HG03521 (cell line): ENCODE measurements at regions not wholly inside any gene's neighbourhood (a gene's known extent, or its start where the extent isn't known, plus 50 kb on each side); places are given as distances from the start of the nearest gene placed in this dataset.

ENCODE experiments used
- ATAC-seq: cut with Tn5 transposase; IDR thresholded peaks from one replicate; pipeline ENCODE4 v1.9.1; 2021; ENCODE audit warnings: mild to moderate bottlenecking, moderate library complexity; ENCODE audit not compliant: unreplicated experiment

DNA sequence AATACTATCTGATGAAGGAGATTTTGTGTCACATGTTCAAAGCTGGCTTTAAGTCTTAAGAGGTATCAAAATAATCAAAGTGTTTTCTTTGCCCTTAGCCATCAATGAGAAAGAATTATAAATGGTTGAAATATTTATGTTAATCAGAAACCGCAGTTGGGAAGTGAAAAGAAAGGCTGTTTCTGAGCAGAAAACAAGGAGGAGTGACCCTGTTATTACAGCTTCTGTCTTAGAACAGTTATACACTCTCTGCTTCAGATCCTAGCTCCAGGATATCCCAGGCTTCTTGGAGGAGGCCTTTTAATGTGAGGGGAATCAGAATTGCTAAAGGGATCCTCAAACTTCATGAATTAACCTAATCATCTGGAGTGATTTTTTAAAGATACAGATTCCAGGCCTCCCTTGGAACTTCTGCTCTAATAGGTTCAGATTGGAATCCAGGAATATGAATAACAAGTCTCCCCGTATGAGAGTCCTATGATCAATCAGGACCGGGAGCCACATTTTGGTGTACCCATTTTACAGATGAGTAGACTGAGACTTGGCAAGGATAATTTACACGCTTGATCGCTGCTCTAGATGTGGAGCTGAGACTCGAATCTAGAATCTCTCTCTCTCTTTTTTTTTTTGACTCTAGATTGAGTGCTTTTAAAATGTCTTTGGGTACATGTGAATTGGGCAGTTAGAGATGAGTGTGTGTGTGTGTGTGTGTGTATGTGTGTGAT lies 50.8 kb upstream of the JAG1 start:
- ATAC-seq = no peak

DNA sequence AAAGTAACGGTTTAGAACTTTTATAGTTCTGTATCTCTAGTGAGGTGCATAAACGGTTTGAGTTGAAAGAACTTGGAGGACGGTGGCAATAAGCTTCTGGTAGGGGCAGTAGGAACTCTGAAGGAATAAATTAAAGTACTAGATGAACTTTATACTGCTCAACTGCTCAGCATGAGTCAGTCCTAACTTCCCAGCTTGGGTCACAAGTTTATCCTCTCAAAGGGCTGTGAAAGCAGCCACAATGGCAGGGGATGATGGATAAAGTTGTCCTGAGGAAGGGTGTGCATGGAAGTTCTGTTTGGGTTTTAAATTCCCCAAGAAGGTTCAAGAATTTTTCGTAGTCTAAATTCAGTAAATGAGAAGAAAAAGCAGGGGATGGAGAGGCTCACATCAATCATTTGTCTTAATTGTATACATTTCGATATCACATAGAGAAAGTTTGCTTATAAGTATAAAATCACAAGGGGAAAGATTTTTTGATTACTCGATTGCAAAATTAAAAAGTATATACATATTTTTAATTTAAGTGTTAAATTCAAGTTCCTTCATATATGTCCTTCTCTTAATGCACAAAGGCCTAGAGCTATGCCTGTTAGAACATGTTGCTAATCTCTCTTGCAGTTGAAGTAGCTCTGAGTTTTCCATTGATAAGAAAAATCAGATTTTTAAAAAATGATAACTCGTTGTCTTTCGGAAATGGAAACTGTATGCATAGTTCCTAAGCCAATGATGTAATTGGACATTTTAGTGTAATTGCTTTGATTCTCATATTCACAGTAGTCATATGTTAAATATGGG lies 55.3 kb upstream of the JAG1 start:
- ATAC-seq = no peak

DNA sequence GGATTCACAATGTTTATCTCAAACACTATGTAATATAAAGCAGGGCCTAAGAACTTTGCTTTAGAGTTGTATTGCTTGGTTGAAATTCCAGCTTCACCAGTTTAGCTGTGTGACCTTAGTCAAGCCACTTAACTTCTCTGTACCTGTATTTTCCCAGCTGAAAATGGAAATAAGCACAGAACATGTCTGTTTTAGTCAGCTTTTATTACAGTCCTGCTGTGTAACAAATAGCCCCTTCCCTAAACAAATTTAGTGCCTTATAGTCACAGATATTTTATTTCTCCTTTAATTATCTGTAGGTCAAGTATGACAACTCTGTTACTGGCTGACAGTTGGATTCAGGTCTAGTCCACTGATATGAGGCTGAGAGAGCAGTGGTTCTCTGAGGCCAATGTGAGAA lies 56.0 kb upstream of the JAG1 start:
- no peak for ATAC-seq

DNA sequence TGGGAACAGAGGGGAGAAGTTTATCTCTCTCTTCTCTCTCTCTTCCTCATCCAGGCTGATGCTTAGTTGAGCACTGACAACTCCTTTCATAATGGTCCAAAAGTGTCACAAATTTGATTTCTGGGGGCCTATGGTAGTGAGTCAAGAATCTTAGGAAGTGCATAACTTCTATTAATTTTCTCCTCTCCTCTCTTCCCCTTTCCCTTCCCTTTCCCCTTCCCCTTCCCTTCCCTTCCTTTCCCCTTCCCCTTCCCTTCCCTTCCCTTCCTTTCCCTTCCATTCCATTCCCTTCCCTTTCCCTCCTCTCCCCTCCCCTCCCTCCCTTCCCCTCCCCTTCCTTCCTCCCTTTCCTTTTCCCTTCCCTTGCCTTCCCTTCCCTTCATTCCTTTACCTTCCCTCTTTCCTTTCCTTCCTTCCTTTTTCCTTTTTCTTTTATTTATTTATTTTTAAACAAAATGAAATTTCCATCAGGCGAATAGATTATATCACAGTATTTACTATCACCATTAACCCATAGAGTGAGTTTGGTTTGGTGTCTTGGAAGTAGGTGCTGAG lies 56.9 kb upstream of the JAG1 start:
- no peak for ATAC-seq

DNA sequence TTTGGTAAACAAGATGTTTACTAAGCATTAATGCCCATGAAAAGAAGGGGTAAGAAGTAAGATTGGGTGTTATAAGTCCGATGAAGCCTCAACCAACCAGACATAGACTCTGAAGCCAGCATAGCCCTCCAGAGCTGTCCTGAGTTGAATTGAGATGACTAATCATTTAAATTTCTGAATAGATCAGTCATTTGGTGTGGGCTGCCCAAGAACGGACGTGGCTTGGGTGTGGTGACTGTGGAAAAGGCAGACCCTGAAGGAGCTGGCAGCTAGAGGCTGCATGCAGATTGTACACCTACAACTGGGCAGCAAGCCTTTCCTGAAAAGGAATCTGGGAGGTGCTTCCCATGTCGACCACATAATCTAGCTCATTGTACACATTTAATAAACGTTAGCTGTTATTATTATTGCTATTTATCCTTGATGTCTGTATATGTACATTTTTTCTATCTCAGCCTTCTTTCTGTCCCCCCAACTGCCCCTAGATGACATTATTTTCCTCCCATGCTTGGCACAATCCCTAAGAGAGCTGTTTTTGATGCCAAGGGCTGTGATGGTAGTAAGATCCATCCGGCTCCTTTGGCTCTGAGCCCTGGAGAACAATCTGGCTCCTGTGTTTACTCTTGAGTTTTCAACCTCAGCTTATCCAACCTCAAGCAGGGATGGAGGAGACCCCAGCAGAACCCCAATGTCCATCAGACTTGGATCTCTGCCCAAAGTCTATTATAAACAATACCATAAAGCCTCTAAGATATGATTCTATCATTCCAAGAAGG lies 57.6 kb upstream of the JAG1 start:
- no peak for ATAC-seq

DNA sequence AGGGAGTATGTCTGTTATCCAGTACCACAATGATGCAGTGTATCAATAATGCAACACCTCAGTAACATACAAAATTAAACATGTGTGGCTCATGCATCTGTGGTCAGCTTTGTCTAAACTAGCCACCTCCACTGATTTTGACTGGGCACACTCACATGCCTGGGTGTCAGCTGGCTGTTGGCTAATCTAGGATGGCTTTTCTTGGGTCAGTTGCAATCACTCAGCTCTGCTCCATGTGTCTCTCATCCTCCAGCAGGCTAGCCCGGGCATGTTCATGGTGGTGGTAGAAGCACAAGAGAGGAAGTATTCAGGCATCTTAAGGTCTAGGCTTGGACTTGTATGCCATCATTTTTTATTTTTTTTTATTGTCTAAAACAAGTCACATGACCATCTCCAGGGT lies 59.3 kb upstream of the JAG1 start:
- ATAC-seq = no peak

DNA sequence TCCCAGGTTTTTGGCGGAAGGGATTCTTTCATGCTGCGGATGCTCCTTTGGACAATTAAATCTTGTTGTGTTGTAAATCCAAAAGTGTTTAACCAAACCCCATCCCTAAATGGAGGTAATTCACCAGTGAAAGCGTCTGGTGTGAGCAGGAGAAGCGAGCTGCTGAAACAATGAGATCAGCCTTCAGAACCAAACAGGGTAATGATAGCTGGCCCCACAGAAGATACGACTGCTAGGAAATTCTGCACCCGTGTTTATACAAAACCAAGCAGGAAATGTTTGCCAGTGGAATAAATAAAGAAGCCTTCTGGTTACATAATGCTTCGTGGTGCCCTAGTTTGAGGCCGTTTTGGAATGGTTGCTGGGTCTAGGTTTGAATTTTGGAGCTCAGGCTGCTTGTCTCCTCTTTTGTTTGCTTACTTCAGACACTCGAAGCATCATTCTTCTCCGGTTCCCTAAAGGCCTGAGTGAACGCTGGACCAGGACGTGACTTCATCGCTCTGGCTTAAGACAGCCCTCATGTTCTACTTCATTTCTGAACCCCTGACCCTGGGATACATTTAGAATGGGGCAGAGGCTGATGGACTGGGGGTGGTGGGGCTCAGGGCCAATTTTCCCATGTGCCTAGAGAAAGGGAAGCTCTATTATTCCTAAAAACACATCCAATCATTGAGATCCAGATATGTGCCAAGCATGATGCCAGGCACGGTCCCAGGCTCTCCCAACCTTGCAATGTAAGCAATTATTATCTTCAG lies 61.6 kb upstream of the JAG1 start:
- ATAC-seq = no peak

DNA sequence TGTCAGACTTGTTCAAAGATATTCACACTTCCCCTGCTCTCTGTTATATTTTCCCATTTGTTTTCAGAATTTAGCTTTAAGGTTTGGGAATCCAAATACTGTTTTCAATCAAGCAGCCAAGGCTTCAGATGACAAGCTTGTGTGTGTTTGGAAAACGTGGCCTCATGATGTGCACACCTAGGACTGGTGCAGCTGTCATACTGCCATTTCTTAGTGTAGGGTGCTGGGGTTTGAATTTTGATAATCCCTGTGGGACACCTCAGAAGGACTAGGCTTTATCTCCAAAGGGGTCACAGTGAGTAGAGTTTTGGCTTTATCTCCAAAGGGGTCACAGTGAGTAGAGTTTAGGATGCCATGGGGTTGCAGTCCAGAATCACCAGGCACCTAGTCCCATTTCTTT lies 65.3 kb upstream of the JAG1 start:
- no peak for ATAC-seq

DNA sequence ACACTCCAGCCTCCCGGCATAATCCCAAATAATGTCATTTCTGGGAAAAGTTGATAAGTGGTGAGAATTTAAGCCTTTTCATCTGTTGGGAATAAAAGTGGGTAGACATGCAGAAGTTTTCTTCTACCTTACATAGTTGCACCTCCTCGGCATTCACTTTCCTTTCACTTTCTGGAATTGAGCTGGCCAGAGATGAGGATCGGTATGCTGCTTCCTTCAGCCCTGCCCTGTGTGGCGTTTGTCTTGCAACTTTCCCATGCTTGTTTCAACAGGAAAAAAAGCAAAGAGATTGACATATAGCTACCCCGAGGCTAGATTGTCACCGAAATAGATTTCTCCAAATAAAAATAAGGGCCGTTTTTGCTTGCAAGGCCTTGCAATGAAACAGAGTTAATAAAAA lies 65.8 kb upstream of the JAG1 start:
- ATAC-seq = no peak

DNA sequence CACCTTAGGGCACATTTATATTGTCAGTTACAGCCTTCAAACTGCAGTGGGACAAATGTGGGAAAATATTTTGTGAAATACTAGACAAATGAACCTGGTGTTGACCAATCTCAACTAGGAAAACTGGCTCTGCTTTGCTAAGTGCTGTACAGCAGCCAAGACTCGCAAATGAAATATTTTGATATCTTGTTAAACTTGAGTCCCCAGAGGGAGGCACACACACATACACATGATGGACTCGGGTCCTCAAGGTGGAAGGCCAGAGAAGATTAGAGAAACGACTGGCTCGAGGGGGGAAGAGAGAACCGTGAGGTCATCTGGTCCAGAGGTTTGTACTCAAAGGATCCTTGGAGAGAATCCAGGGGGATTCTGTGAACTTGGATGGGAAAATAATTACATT lies 67.3 kb upstream of the JAG1 start:
- no peak for ATAC-seq

DNA sequence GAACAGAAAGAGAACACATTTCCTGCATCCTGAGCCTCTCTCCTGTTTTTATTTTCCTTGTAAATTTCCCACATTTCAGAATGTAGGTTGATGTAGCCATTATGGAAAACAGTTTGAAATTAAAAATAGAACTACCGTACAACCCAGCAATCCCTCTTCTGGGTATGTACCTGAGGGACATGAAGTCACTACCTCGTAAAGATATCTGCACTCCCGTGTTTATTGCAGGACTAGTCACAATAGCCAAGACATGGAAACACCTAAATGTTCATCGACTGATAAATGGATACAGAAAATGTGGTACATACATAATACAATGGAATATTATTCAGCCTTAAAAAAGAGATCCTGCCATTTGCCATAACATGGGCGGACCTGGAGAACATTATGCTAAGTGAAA lies 72.0 kb upstream of the JAG1 start:
- ATAC-seq = no peak

- ATAC-seq = no peak
These were observed 73.2 kb upstream of the JAG1 start for GRCh38 chr20:10747019-10747418.

DNA sequence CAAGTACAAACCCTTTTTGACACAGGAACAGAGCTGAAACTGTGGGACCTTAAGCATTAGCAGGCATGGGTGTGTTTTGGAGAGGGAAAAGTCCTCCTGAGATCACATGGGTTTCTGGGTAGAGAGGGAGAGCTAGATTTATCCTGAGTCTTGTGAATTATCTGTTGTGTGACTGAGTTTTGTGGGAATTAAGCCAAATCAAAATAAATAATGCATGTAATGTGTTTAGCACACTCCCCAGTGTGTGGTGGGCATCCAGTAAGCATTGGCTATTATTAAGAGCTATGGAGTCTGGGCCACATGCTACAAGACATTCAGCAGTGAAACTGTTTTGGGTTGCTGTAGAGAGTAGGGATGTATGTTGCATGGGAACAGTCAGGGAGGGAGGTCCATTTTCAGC lies 75.3 kb upstream of the JAG1 start:
- ATAC-seq = no peak

DNA sequence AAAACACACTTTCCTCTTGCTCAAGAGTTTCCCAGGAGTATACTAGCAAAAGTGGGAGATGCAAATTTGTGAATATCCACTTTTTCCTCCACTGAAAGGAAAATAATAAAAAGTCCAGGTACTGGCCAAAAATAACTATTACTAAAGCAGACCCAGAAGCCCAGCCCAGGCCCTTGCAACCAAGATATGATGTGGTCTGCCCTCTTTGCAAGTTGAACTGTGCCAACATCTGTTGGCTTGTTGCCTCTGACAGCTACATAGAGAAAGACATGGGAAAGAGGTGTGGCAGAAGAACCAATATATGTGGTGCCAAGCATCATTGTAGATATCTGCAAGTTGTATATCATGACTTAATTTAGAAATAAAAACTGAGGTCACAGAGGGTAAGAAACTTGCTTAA lies 78.4 kb upstream of the JAG1 start:
- ATAC-seq = no peak

GRCh38 chr20:10754824-10755223 lies 81.0 kb upstream of the JAG1 start:
- no peak for ATAC-seq

- no peak for ATAC-seq
These were observed 84.6 kb upstream of the JAG1 start for GRCh38 chr20:10758446-10758845.

DNA sequence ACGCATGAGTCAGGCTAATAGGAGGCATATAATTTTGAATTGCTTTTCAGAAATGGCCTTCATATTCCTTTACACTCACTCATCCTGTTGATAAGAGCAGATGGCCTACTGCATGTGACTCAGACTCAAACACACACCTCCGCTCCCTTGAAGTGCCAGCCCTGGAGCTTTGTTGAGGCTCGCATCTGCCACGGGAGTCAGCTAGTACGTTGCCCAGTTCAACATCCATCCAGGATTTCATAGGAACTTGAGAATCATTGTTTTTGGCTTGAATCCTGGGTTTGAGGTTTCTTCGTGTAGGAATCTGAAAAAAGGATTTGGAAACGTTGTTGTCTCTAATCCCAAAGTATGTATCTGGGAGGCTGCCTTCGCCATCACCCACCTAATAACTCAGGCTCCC lies 87.4 kb upstream of the JAG1 start:
- no peak for ATAC-seq

DNA sequence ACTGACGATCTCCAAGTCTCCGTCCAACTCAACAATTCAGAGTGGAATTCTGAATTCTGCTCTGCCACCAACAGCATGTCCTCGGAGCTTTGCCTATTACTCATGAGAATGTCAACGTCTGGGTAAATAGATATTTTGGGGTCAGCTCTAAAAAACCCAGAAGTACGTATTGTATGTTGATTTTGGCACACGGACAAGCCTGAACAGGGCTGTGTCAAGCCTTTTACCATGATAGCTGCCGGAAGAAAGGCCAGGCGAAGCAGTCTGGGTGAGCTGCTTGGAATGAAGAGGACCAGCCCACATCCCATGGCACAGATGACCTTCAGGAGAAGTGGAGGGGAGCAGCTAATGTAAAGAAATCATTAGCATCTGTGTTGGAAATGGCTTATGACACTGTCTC lies 88.0 kb upstream of the JAG1 start:
- no peak for ATAC-seq

DNA sequence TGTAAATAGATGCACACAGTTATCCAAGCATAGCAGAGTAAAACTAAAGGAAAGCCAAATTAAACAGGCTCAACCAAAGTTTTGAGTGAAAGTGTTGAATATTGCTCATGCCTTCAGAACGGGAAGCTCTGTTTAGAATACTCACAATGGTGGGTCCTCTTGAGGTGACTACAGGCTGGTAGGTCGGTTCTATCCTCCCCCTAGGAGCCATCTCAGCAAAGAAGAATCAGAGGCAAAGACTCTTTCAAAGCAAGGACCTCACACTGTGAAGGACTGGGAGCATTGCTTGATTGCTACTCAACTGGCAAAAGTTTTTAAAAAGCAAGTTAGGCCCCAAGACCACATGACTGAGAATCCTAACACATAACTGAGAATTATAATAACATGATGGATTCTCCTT lies 88.4 kb upstream of the JAG1 start:
- no peak for ATAC-seq

DNA sequence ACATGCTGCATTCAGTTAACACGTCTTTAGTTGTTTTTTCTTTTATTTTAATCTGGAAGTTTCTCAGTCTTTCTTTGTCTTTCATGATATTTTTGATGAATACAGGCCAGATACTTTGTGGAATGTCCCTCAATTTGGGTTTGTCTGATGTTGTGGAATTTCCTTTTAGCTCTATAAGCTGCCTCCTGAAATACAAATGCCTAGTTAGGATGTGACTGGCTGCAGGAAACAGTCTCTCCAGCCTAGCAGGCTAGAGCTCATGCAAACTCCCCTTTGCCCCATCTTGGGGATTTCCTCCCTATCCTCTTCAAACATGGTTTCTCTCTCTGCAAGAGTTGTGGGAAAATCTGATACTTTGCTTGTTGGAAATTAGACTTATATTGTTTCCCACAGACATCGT lies 89.3 kb upstream of the JAG1 start:
- no peak for ATAC-seq

DNA sequence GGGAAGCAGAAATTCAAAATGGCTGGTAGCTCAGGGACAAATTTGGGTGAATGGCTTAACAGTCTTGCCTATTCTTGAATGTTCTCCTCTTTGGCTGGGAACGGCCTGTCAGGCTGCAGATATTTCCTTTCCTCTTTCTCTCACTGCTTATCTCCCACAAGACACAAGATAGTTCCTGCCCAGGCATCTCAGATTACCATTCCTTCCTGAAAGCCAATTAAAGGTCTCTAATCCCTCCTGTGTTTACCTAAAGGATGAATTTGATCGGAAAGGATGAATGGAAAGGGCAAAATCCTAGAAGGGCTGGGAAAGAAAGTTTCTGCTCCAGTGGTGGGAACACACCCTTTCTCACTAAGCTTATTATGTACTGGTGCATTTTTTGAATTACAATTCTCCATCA lies 95.9 kb upstream of the JAG1 start:
- ATAC-seq = no peak
